ENCODE measurements at regions not wholly inside any gene's neighbourhood (a gene's known extent, or its start where the extent isn't known, plus 50 kb on each side); places are given as distances from the start of the nearest gene placed in this dataset.

GRCh38 chr4:36716874-36717273, 435.5 kb downstream of the DTHD1 start:
- no peak for DNase-seq (ENCODE audit: low read depth)

- DNase-seq (ENCODE audit: low read depth) = no peak
These were observed 438.0 kb downstream of the DTHD1 start for GRCh38 chr4:36719425-36719824.

- DNase-seq (ENCODE audit: low read depth) = no peak
These were observed 441.6 kb downstream of the DTHD1 start for GRCh38 chr4:36722986-36723385.

GRCh38 chr4:36734334-36734733, 452.9 kb downstream of the DTHD1 start:
- DNase-seq (ENCODE audit: low read depth) = no peak

GRCh38 chr4:36737691-36738090, 456.3 kb downstream of the DTHD1 start:
- DNase-seq (ENCODE audit: low read depth) = no peak

GRCh38 chr4:36740796-36741310, 459.4 kb downstream of the DTHD1 start:
- DNase-seq (ENCODE audit: low read depth) = no peak

- no peak for DNase-seq (ENCODE audit: low read depth)
These were observed 466.1 kb downstream of the DTHD1 start for GRCh38 chr4:36747277-36748129.

GRCh38 chr4:36753048-36753447, 471.6 kb downstream of the DTHD1 start:
- no peak for DNase-seq (ENCODE audit: low read depth)

GRCh38 chr4:36757580-36758311, 476.3 kb downstream of the DTHD1 start:
- DNase-seq (ENCODE audit: low read depth) = no peak

GRCh38 chr4:36758312-36759178, 477.1 kb downstream of the DTHD1 start:
- no peak for DNase-seq (ENCODE audit: low read depth)

GRCh38 chr4:36761607-36762006, 480.2 kb downstream of the DTHD1 start:
- DNase-seq (ENCODE audit: low read depth) = no peak

GRCh38 chr4:36763814-36764213, 480.7 kb upstream of the NWD2 start:
- no peak for DNase-seq (ENCODE audit: low read depth)

- no peak for DNase-seq (ENCODE audit: low read depth)
These were observed 476.9 kb upstream of the NWD2 start for GRCh38 chr4:36767596-36767995.

GRCh38 chr4:36771411-36772153, 473.0 kb upstream of the NWD2 start:
- DNase-seq (ENCODE audit: low read depth) = no peak

- DNase-seq (ENCODE audit: low read depth) = no peak
These were observed 472.4 kb upstream of the NWD2 start for GRCh38 chr4:36772154-36772516.

GRCh38 chr4:36773467-36773866, 471.1 kb upstream of the NWD2 start:
- no peak for DNase-seq (ENCODE audit: low read depth)

GRCh38 chr4:36775544-36775943, 469.0 kb upstream of the NWD2 start:
- no peak for DNase-seq (ENCODE audit: low read depth)

- DNase-seq (ENCODE audit: low read depth) = no peak
These were observed 464.9 kb upstream of the NWD2 start for GRCh38 chr4:36779601-36780000.

GRCh38 chr4:36785973-36786372, 458.6 kb upstream of the NWD2 start:
- no peak for DNase-seq (ENCODE audit: low read depth)

GRCh38 chr4:36786519-36786918, 458.0 kb upstream of the NWD2 start:
- DNase-seq (ENCODE audit: low read depth) = no peak

- no peak for DNase-seq (ENCODE audit: low read depth)
These were observed 449.8 kb upstream of the NWD2 start for GRCh38 chr4:36794716-36795115.
